H7 (cell line): ENCODE measurements at regions not wholly inside any gene's neighbourhood (a gene's known extent, or its start where the extent isn't known, plus 50 kb on each side); places are given as distances from the start of the nearest gene placed in this dataset.
"Not testable (repeated sequence)": the region's sequence is repeated elsewhere in the genome, so short reads cannot be mapped to it uniquely, and the experiment has no call there.

Experiments used
- DNase-seq: peaks from one replicate; pipeline ENCODE4 v3.0.0; 2012
- H3K27me3 ChIP-seq: 2 replicates; pipeline ENCODE4 v1.6.0; 2011; ENCODE audit warnings: mild to moderate bottlenecking, low read length; ENCODE audit not compliant: control insufficient read depth, insufficient read depth
- H3K36me3 ChIP-seq: replicated peaks from 2 replicates; pipeline ENCODE4 v1.5.1; 2011; ENCODE audit warnings: low read length; ENCODE audit not compliant: control insufficient read depth, insufficient read depth
- H3K4me3 ChIP-seq: 2 replicates; pipeline ENCODE4 v1.5.1; 2011; ENCODE audit warnings: low read depth, mild to moderate bottlenecking, control low read depth, low read length, moderate library complexity; ENCODE audit not compliant: insufficient read depth

DNA sequence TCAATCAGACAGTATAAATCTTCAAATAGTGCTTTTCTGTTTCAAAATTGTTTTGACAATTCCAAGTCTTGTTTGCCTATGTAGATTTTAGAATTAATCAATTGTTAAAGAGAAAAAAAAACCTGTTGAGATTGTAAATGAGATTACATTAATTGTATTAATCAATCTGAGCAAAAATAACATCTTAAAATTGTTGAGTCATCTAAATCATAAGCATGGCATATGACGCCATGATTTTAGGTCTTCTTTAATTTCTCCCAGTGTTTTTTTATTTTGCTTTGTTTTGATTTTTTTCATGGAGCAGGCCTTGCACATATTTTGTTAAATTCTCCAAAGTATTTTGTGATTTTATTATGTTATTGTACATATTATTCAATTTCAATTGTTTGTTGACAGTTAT, 988.0 kb upstream of the SEMA6A start:
- Histone ChIP-seq H3K4me3 (no peak overlapping the region), H3K36me3 (no peaks in the 10 kb centered on the region), H3K27me3 (no peaks in the 10 kb centered on the region)
- no peak for DNase-seq

DNA sequence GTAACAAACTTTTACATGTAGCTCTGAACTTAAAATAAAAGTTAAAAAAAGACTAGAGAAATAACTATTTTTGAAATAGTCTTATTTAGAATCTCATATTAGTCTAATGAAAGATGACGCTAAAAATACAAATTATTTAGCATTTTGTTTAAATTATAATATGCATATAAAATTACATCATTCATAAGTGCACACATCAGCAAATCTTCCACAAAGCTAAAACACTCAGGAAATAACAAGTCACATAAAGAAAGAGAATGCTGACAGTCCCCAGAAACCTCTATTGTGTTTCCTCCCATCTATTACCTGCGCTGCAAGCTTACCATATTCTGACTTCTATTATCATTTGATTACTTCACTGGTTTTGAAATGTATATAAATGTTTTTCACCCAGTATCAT, 986.9 kb upstream of the SEMA6A start:
- no peak for DNase-seq
- Histone ChIP-seq H3K4me3 (no peak overlapping the region), H3K36me3 (no peaks in the 10 kb centered on the region), H3K27me3 (no peaks in the 10 kb centered on the region)

DNA sequence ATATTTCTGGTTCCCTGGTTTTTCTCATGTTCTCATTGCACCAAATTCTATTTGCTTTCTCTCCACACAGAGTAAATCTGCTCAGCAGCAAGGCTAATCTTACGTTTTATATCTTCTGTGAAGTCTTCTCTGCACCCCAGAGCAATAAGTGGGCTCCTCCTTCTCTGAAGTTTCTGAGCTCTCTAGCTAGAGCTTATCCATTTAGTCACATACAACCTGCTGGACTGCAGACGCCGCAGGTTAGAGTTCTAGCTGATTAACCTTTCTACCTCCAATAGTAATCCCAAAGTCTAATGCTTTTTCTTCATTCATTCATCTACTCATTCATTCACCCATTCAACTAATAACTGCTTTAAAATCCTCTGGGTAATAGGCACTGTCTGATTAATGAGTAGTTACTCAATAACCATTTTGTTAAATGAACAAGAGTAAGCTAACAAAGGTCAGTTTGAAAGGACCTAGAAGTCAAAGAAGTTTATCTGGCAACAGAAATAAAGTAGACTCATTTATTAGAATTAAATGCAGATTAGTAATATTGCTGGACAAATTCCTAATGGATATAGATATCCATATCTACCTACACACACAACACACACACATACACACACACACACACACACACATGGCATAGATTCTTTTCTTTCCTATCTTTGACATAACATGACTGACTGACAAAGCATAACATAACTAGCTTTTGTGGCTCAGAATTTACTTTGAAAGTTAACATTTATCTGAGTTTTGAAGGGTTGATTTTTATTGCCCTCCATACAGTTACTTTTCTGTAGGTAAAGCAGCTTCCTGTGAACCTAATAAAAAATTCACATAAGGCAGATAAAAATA, 984.6 kb upstream of the SEMA6A start:
- Histone ChIP-seq H3K27me3 (no peaks in the 10 kb centered on the region), H3K4me3 (no peak overlapping the region), H3K36me3 (no peaks in the 10 kb centered on the region)
- DNase-seq = no peak

DNA sequence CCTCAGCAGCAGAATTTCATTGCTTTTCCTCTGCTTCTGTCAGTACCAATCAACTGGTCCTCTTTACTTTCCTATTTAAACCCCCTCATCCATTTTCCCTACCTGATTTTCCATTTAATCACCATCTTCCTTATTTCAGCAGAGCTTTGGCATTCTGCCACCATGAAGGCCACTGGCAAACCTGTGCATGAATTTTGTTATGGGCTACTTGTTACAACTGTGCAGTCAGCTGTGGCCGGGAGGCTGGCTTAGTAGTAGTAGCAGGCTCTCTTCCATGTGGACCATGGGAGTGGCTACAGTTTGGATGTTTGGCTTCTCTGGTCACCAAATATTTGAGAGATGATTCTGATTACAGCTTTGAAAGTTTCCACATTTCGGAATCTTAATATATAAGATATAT, 976.6 kb upstream of the SEMA6A start:
- no peaks in the 10 kb centered on the region for H3K27me3 ChIP-seq
- no peaks in the 10 kb centered on the region for H3K36me3 ChIP-seq
- DNase-seq = no peak
- no peak overlapping the region for H3K4me3 ChIP-seq

DNA sequence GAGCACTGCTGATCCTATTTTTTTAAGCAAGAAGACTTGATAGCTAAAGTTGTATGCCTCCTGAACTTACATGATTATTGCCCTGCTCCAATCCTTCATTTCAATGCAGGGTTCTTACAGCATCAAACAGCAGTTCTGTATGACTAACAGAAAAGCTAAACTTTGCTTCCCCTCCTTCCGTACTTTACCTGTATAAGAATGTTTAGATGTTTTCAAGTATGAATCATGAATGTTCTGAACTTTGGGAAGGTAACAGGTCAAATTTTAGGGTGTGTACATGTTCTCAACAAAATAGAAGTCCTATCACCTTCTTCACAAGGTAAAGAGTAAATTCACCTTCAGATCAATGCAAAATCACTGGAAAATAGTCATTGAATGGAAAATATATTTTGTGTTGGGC, 972.6 kb upstream of the SEMA6A start:
- Histone ChIP-seq H3K27me3 (no peaks in the 10 kb centered on the region), H3K36me3 (no peaks in the 10 kb centered on the region), H3K4me3 (no peak overlapping the region)
- no peak for DNase-seq

DNA sequence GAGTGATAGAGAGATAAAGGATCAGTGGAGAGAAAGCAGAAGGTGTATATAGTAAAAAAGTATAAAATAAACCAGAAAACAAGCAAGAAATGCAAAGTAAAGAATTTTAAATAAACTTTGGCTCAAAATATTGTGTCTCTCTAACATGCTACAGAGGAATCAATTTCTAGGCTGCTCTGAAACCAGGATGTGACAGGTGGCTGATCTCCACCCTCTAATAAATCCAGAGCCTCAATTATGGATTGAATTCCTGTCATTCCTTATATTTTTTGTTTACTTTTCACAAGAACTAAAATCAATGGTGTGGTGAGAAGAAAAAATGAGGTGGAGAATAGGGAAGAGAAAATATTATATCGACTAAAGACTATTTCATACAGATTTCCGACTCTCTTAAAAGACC, 965.1 kb upstream of the SEMA6A start:
- no peak for DNase-seq
- Histone ChIP-seq H3K36me3 (no peaks in the 10 kb centered on the region), H3K27me3 (no peaks in the 10 kb centered on the region), H3K4me3 (no peak overlapping the region)

DNA sequence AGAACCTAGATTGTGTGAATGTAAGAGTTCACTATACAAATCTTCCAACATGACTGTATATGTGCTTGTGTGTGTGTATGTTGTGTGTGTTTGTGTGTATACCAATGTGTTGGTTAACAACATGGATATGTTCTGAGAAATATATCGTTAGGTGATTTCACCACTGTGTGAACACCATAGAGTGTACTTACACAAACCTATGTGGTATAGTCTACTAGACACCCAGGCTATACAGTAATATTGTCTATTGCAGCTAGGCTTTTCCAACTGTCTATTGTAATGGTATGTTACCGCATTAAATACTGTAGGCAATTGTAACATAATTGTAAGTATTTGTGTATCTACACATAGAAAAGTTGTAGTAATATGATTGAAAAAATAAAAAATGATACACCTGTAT, 959.2 kb upstream of the SEMA6A start:
- H3K27me3 ChIP-seq = no peaks in the 10 kb centered on the region
- no peak overlapping the region for H3K4me3 ChIP-seq
- no peak for DNase-seq
- no peaks in the 10 kb centered on the region for H3K36me3 ChIP-seq

DNA sequence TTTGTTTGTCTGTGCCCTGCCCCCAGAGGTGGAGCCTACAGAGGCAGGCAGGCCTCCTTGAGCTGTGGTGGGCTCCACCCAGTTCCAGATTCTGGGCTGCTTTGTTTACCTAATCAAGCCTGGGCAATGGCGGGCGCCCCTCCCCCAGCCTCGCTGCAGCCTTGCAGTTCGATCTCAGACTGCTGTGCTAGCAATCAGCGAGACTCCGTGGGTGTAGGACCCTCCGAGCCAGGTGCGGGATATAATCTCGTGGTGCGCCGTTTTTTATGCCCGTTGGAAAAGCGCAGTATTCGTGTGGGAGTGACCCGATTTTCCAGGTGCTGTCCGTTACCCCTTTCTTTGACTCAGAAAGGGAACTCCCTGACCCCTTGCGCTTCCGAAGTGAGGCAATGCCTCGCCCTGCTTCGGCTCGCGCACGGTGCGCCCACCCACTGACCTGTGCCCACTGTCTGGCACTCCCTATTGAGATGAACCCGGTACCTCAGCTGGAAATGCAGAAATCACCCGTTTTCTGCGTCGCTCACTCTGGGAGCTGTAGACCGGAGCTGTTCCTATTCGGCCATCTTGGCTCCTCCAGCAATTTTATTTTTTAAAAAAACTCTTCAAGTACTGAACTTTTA, 958.5 kb upstream of the SEMA6A start:
- H3K4me3 ChIP-seq, H3K27me3 ChIP-seq, DNase-seq, H3K36me3 ChIP-seq: not testable (repeated sequence)

DNA sequence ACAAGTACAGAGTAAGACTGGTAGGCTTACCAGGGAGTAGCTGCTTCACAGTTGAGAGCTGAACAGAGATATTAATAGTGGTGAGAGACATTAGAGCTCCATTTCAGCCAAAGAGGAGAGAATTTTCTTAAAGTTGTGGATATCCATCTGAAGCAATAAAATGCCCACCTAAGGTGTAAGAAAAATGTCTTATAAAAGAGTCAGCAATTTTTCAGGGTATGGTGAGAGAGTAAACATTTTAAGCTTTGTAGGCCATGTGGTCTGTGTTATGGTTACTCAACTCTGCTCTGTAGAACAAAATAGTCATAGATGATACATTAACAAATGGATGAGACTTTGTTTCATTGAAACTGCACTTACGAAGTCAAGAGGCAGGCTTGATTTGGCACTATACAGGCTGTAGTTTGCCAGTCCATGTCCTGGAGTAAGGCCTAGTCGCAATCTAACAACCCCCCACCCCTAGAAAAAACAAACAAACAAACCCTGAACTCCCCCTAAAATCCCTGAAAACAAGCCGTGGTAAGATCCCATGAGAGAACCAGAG, 945.4 kb upstream of the SEMA6A start:
- H3K27me3 ChIP-seq = no peaks in the 10 kb centered on the region
- DNase-seq = no peak
- no peaks in the 10 kb centered on the region for H3K36me3 ChIP-seq
- no peak overlapping the region for H3K4me3 ChIP-seq

DNA sequence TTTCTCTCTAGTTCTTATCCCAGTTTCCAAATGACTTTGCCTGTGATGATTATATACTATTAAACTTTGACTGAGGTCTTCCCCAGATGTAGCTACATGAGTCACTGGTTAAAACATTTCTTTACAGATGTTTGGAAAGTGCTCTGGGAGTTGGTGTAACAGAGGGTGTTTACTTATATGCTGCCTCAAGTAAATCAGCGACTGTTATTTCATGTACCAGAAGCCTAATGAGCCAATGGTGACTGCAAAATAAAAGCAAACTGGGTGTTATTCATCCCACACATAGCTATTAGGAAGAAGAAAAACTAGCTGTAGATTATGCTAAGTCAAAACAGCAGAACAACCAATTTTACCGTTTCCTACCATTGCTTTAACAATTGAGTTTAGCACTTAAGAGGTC, 929.7 kb upstream of the SEMA6A start:
- Histone ChIP-seq H3K36me3 (no peaks in the 10 kb centered on the region), H3K4me3 (no peak overlapping the region), H3K27me3 (no peaks in the 10 kb centered on the region)
- DNase-seq = no peak

DNA sequence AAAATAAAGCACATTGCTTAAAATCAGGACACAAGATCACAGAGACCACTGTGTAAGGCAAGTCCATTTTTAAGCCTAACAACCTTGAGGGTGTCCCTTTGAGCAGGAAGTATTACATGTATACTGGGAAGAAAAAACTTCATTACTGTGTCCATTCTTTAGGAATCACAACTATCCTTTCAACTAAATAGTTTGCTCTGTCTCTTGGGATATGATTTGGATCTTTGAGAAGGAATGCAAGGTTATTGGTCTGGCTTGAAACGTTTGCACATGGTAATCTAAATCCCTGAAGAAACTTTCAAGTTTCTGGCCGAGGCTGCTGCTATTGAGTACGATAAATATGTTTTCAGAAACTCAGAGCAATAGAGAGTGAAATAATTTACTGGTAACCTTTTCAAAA, 923.0 kb upstream of the SEMA6A start:
- Histone ChIP-seq H3K27me3 (no peaks in the 10 kb centered on the region), H3K4me3 (no peak overlapping the region), H3K36me3 (no peaks in the 10 kb centered on the region)
- no peak for DNase-seq

DNA sequence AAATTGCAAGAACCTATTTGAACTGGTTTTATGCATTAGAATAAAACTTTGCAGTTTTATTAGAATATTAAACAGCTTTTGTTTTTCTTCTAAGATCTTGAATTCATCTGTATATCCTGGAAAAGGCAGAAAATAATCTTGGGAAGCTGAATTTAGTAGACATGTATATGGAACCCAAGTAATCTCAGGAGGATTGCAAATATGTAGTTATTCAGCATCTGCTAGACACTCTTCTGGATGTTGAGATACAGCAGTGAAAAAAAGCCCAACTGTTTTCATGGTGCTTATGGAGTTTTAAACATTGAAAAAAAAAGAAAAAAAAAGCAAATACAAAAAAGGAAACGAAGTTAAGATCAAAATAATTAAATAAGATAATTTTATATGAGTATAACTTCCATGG, 922.2 kb upstream of the SEMA6A start:
- Histone ChIP-seq H3K27me3 (no peaks in the 10 kb centered on the region), H3K4me3 (no peak overlapping the region), H3K36me3 (no peaks in the 10 kb centered on the region)
- no peak for DNase-seq

DNA sequence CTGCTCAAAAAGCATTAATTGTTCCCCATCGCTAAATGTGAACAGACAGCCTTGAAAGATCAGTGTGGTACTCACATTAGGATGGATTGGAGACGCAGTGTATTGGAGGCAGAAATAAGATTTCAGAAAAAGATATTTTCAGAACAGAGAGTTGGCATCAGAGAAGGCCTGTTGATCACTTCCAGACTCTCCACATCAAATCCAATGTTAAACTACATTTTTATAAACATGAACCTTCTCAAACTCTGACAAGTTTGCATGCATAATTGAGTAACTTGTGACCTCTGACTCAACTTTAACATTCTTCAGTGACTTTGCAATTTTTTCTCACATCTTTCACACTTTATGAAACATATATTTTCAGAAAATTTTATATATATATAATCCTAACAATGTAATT, 919.6 kb upstream of the SEMA6A start:
- Histone ChIP-seq H3K36me3 (no peaks in the 10 kb centered on the region), H3K27me3 (no peaks in the 10 kb centered on the region), H3K4me3 (no peak overlapping the region)
- no peak for DNase-seq

DNA sequence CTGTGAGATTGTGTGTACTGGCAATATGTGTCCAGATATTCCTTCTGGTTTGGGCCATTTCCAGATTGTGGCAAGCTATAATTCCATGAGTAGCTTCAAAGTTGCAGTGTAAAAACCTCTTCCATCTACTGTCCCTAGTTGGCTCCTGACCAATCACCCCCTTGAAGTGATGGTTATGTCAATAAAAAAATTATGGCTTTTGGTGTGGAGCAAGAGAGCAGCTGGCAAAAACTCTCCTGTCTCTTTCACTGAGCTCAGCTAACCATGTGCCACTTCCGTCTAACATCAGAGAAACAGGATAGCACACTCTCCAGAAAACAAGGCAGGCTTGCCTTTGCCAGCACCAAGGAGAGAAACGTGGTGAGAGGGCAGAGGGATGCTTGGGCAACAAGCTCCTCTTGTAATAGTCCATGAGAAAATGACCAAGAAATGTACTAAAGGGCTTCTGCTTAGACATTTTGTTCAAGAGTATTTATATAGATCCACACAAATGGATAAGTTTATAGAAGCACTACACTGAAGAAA, 914.4 kb upstream of the SEMA6A start:
- no peak overlapping the region for H3K4me3 ChIP-seq
- H3K36me3 ChIP-seq = no peaks in the 10 kb centered on the region
- H3K27me3 ChIP-seq = no peaks in the 10 kb centered on the region
- no peak for DNase-seq

DNA sequence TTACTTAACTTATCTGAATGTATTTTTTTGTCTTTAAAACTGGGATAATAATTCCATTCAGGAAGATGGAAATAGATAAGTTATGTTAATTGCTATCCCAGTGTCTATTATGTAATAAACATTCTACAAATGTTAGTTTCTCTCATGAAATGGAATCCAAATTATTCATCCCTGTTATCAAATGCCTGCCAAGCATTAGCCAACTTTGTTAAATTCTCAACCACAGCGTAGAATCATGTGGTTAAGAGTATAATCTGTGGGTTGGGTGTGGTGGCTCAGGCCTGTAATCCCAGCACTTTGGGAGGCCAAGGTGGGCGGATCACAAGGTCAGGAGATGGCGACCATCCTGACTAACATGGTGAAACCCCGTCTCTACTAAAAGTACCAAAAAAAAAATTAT, 912.9 kb upstream of the SEMA6A start:
- no peak for DNase-seq
- Histone ChIP-seq H3K4me3 (no peak overlapping the region), H3K36me3 (no peaks in the 10 kb centered on the region), H3K27me3 (no peaks in the 10 kb centered on the region)
